H9 (cell line): ENCODE measurements at regions not wholly inside any gene's neighbourhood (a gene's known extent, or its start where the extent isn't known, plus 50 kb on each side); places are given as distances from the start of the nearest gene placed in this dataset.

ENCODE experiments used
- DNase-seq: peaks from one replicate; pipeline ENCODE4 v3.0.0-alpha.2; 2017
- H2AFZ ChIP-seq: one replicate; pipeline ENCODE4 v1.6.1; 2013; ENCODE audit warnings: mild to moderate bottlenecking, low read length, control low read depth, moderate library complexity
- H2AK5ac ChIP-seq: 2 replicates; pipeline ENCODE4 v1.6.1; 2013; ENCODE audit warnings: low read length, control low read depth, mixed read lengths; ENCODE audit not compliant: insufficient read length
- H2BK120ac ChIP-seq: one replicate; pipeline ENCODE4 v1.6.1; 2013; ENCODE audit warnings: low read depth, mild to moderate bottlenecking, low read length, control low read depth, inconsistent platforms; ENCODE audit not compliant: poor library complexity, severe bottlenecking
- H2BK12ac ChIP-seq: 2 replicates; pipeline ENCODE4 v1.6.1; 2013; ENCODE audit warnings: low read length, control low read depth, mixed read lengths, low read depth; ENCODE audit not compliant: insufficient read length
- H2BK15ac ChIP-seq: 2 replicates; pipeline ENCODE4 v1.6.1; 2013; ENCODE audit warnings: low read depth, low read length, control low read depth
- H2BK20ac ChIP-seq: one replicate; pipeline ENCODE4 v1.6.1; 2013; ENCODE audit warnings: low read depth, mild to moderate bottlenecking, low read length, control low read depth, inconsistent platforms; ENCODE audit not compliant: poor library complexity, severe bottlenecking
- H2BK5ac ChIP-seq: 2 replicates; pipeline ENCODE4 v1.6.1; 2013; ENCODE audit warnings: low read length, control low read depth, mixed read lengths; ENCODE audit not compliant: insufficient read length
- H3K14ac ChIP-seq: 2 replicates; pipeline ENCODE4 v1.6.1; 2013; ENCODE audit warnings: low read length, control low read depth; ENCODE audit not compliant: insufficient read depth
- H3K18ac ChIP-seq: 2 replicates; pipeline ENCODE4 v1.6.1; 2013; ENCODE audit warnings: low read depth, mild to moderate bottlenecking, mixed read lengths, low read length, control low read depth; ENCODE audit not compliant: insufficient read length
- H3K23ac ChIP-seq: 2 replicates; pipeline ENCODE4 v1.6.1; 2013; ENCODE audit warnings: low read length, control low read depth, mixed read lengths, low read depth; ENCODE audit not compliant: insufficient read length
- H3K23me2 ChIP-seq: 2 replicates; pipeline ENCODE4 v1.6.1; 2013; ENCODE audit warnings: low read depth, mild to moderate bottlenecking, mixed read lengths, low read length, control low read depth; ENCODE audit not compliant: insufficient read length, poor library complexity, severe bottlenecking
- H3K27ac ChIP-seq: 2 replicates; pipeline ENCODE4 v1.5.1; 2013; ENCODE audit warnings: low read length, control low read depth, mixed read lengths, low read depth; ENCODE audit not compliant: insufficient read length
- H3K27me3 ChIP-seq: 2 replicates; pipeline ENCODE4 v1.6.1; 2013; ENCODE audit warnings: low read length, control low read depth, inconsistent platforms; ENCODE audit not compliant: insufficient read depth
- H3K4ac ChIP-seq: 2 replicates; pipeline ENCODE4 v1.6.1; 2013; ENCODE audit warnings: low read depth, mild to moderate bottlenecking, control low read depth, inconsistent platforms, low read length, moderate library complexity
- H3K4me1 ChIP-seq: 2 replicates; pipeline ENCODE4 v1.6.1; 2013; ENCODE audit warnings: low read length, control low read depth, inconsistent platforms; ENCODE audit not compliant: insufficient read depth
- H3K4me2 ChIP-seq: 2 replicates; pipeline ENCODE4 v1.6.1; 2013; ENCODE audit warnings: low read length, control low read depth, mixed read lengths; ENCODE audit not compliant: insufficient read length, insufficient read depth
- H3K56ac ChIP-seq: 2 replicates; pipeline ENCODE4 v1.6.1; 2013; ENCODE audit warnings: low read depth, mild to moderate bottlenecking, mixed read lengths, low read length, control low read depth; ENCODE audit not compliant: insufficient read length
- H3K79me1 ChIP-seq: 2 replicates; pipeline ENCODE4 v1.6.1; 2013; ENCODE audit warnings: low read depth, mild to moderate bottlenecking, moderate library complexity, low read length, control low read depth, inconsistent platforms; ENCODE audit not compliant: insufficient read depth, poor library complexity, severe bottlenecking
- H3K79me2 ChIP-seq: 2 replicates; pipeline ENCODE4 v1.6.1; 2013; ENCODE audit warnings: low read length, control low read depth, inconsistent platforms; ENCODE audit not compliant: insufficient read depth
- H3K9ac ChIP-seq: 2 replicates; pipeline ENCODE4 v1.6.1; 2013; ENCODE audit warnings: low read length, control low read depth, mixed read lengths; ENCODE audit not compliant: insufficient read length; ENCODE audit errors: extremely low read depth
- H3K9me3 ChIP-seq: one replicate; pipeline ENCODE4 v1.6.1; 2013; ENCODE audit warnings: low read depth, low read length, inconsistent platforms; ENCODE audit not compliant: control insufficient read depth
- H3T11ph ChIP-seq: one replicate; pipeline ENCODE4 v1.6.1; 2013; ENCODE audit warnings: mild to moderate bottlenecking, low read length, control low read depth, inconsistent platforms
- H4K20me1 ChIP-seq: one replicate; pipeline ENCODE4 v1.6.1; 2013; ENCODE audit not compliant: control insufficient read depth, insufficient read length, insufficient read depth
- H4K5ac ChIP-seq: 2 replicates; pipeline ENCODE4 v1.6.1; 2013; ENCODE audit warnings: low read depth, mild to moderate bottlenecking, mixed read lengths, low read length, control low read depth; ENCODE audit not compliant: insufficient read length
- H4K8ac ChIP-seq: replicated peaks from 2 replicates; pipeline ENCODE4 v1.6.1; 2013; ENCODE audit warnings: low read length, control low read depth, mixed read lengths, low read depth; ENCODE audit not compliant: insufficient read length
- H4K91ac ChIP-seq: 2 replicates; pipeline ENCODE4 v1.6.1; 2013; ENCODE audit warnings: low read depth, mild to moderate bottlenecking, moderate library complexity, mixed read lengths, low read length, control low read depth; ENCODE audit not compliant: insufficient read length
- H3K27ac Mint-ChIP-seq, 3 experiments: 2 replicates in 2 of 3; 3 replicates in 1 of 3; pipeline ENCODE4 v1.8.0; 2020 to 2021; ENCODE audit warnings: mixed read lengths in 3 of 3, mild to moderate bottlenecking in 1 of 3, moderate library complexity in 1 of 3
- H3K27me3 Mint-ChIP-seq: 2 replicates; pipeline ENCODE4 v1.8.0; 2021; ENCODE audit warnings: low read depth, mild to moderate bottlenecking, moderate library complexity, mixed read lengths
- H3K36me3 Mint-ChIP-seq, 3 experiments: 2 replicates in 2 of 3; 3 replicates in 1 of 3; pipeline ENCODE4 v1.8.0; 2020 to 2021; ENCODE audit warnings: low read depth in 3 of 3, mixed read lengths in 3 of 3; ENCODE audit not compliant: insufficient read depth in 1 of 3
- H3K4me1 Mint-ChIP-seq, 2 experiments: 2 replicates each; pipeline ENCODE4 v1.8.0; 2020; ENCODE audit warnings: mixed read lengths in 2 of 2
- H3K4me3 Mint-ChIP-seq, 2 experiments: 2 replicates in 1 of 2; 3 replicates in 1 of 2; pipeline ENCODE4 v1.8.0; 2020 to 2021; ENCODE audit warnings: mild to moderate bottlenecking in 2 of 2, mixed read lengths in 2 of 2, moderate library complexity in 1 of 2
- H3K9me3 Mint-ChIP-seq, 2 experiments: 2 replicates in 1 of 2; 3 replicates in 1 of 2; pipeline ENCODE4 v1.8.0; 2020; ENCODE audit warnings: mild to moderate bottlenecking in 2 of 2, mixed read lengths in 2 of 2, moderate library complexity in 1 of 2
- CTCF ChIP-seq: fragments of 200-600 bp; sonication (generic); conservative IDR thresholded peaks from 3 replicates; pipeline ENCODE4 v1.8.0; 2021; ENCODE audit warnings: antibody characterized with exemption, mild to moderate bottlenecking
- WGBS: extraction: QIAGEN DNeasy Blood & Tissue Kit; methylation state at CpG from one replicate; pipeline ENCODE4 v1.1.7; 2013; ENCODE audit warnings: missing lambda C conversion rate, low lambda C conversion rate, mixed read lengths; ENCODE audit not compliant: insufficient read length; ENCODE audit errors: extremely low coverage; 5-methylcytosine and 5-hydroxymethylcytosine counted together

DNA sequence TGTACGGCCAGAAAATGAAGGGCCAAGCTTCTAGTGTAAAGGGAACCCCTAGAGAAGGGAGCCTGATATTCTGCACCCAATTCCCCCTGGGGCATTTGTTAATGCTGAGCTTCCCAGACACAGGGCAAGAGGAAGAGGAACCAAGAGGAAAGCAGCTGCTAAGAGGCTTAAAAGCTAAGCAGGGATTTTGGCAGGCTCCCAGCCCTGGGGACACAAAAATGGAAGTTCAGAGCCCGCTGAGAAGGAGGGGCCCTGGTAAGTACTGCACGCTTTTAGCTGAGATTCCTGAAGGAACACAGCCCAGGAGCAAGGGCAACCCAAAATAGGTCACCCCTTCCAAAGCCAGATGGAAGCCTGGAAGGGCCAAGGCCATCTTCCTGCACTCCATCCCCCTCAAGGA lies 387.3 kb upstream of the MGMT start:
- Histone ChIP-seq H3K56ac (no peak overlapping the region), H3K4me1 (no peaks in the 10 kb centered on the region), H3K23me2 (no peaks in the 10 kb centered on the region), H4K8ac (no peak overlapping the region), H2AFZ (no peak overlapping the region), H3K27me3 (no peaks in the 10 kb centered on the region), H3K79me1 (no peaks in the 10 kb centered on the region), H4K5ac (no peak overlapping the region), H2BK5ac (no peak overlapping the region), H2AK5ac (no peak overlapping the region), H3K18ac (no peak overlapping the region), H2BK12ac (no peak overlapping the region), H3T11ph (no peak overlapping the region), H4K91ac (no peak overlapping the region), H3K9ac (no peak overlapping the region), H2BK20ac (no peak overlapping the region), H3K4me2 (no peak overlapping the region), H3K9me3 (no peaks in the 10 kb centered on the region), H4K20me1 (no peaks in the 10 kb centered on the region), H3K79me2 (no peaks in the 10 kb centered on the region), H2BK120ac (no peak overlapping the region), H3K14ac (no peak overlapping the region), H3K27ac (no peak overlapping the region), H3K23ac (no peak overlapping the region), H2BK15ac (no peak overlapping the region), H3K4ac (no peak overlapping the region)
- H3K27ac Mint-ChIP-seq = no peak overlapping the region
- H3K27me3 Mint-ChIP-seq = no peaks in the 10 kb centered on the region
- H3K4me1 Mint-ChIP-seq = no peaks in the 10 kb centered on the region
- no CpG with 5 or more reads among the region's 3 CpGs for WGBS
- H3K9me3 Mint-ChIP-seq = peaks cover 8% of the 10 kb centered on the region in 2 experiments; a peak in 4 of 5 replicates
- no peak for TF ChIP-seq CTCF
- H3K36me3 Mint-ChIP-seq = peaks cover 0 to 11% (median 0%) of the 10 kb centered on the region in 3 experiments; a peak in 1 of 7 replicates
- no peak overlapping the region for H3K4me3 Mint-ChIP-seq
- no peak for DNase-seq
